ENCODE measurements at regions not wholly inside any gene's neighbourhood (a gene's known extent, or its start where the extent isn't known, plus 50 kb on each side); places are given as distances from the start of the nearest gene placed in this dataset.

- TF ChIP-seq, protein P1, sequence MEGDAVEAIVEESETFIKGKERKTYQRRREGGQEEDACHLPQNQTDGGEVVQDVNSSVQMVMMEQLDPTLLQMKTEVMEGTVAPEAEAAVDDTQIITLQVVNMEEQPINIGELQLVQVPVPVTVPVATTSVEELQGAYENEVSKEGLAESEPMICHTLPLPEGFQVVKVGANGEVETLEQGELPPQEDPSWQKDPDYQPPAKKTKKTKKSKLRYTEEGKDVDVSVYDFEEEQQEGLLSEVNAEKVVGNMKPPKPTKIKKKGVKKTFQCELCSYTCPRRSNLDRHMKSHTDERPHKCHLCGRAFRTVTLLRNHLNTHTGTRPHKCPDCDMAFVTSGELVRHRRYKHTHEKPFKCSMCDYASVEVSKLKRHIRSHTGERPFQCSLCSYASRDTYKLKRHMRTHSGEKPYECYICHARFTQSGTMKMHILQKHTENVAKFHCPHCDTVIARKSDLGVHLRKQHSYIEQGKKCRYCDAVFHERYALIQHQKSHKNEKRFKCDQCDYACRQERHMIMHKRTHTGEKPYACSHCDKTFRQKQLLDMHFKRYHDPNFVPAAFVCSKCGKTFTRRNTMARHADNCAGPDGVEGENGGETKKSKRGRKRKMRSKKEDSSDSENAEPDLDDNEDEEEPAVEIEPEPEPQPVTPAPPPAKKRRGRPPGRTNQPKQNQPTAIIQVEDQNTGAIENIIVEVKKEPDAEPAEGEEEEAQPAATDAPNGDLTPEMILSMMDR (IDR thresholded peaks at IDR 0.05; ENCODE audit: borderline replicate concordance), result no peak
Measured at GRCh38 chr4:137993232-137993631, 248.9 kb downstream of the SLC7A11 start.

GRCh38 chr4:137981277-137981676, 260.9 kb downstream of the SLC7A11 start:
- TF ChIP-seq, protein P1 (IDR thresholded peaks at IDR 0.05; ENCODE audit: borderline replicate concordance), result no peak
- Histone ChIP-seq H3K4me3 (no peak overlapping the region), H3K9me3 (replicated peaks) (no peaks in the 10 kb centered on the region), H3K27ac (replicated peaks) (no peak overlapping the region), H3K36me3 (no peaks in the 10 kb centered on the region), H3K27me3 (ENCODE audit: low read depth) (no peaks in the 10 kb centered on the region), H3K4me1 (no peaks in the 10 kb centered on the region)
- intact Hi-C loops (cut with micrococcal nuclease), result no loop called here
- no peak for DNase-seq

More at GRCh38 chr4:137993232-137993631, 248.9 kb downstream of the SLC7A11 start:
- H3K4me1 ChIP-seq, result no peaks in the 10 kb centered on the region
- H3K4me3 ChIP-seq, result no peak overlapping the region
- H3K36me3 ChIP-seq, result no peaks in the 10 kb centered on the region
- intact Hi-C loops (cut with micrococcal nuclease), result no loop called here
- no peak for DNase-seq
- no peaks in the 10 kb centered on the region for H3K27me3 ChIP-seq (ENCODE audit: low read depth)
- no peaks in the 10 kb centered on the region for H3K9me3 ChIP-seq (replicated peaks)
- H3K27ac ChIP-seq (replicated peaks), result no peak overlapping the region

DNA sequence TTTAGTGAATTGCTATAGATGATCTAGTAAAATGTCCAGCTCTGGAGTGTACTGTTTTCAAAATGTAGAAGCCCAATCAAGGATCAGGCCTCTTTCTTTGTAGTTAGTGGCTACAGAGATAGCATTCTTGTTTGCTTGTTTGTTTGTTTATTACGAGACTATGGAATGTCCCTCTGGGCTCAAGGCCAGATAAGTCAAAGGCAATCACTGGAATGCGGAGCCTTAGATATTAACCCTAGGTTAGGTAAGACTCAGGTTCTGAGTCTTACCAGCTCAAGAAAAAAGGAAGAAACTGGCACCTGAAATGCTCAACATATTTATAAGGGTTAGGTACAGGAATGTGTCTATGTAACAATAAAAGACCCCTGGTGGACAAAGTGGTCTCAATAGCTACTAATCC, 261.5 kb downstream of the SLC7A11 start:
- TF ChIP-seq, protein P1 (IDR thresholded peaks at IDR 0.05; ENCODE audit: borderline replicate concordance), result no peak
- intact Hi-C loops (cut with micrococcal nuclease), result no loop called here

DNA sequence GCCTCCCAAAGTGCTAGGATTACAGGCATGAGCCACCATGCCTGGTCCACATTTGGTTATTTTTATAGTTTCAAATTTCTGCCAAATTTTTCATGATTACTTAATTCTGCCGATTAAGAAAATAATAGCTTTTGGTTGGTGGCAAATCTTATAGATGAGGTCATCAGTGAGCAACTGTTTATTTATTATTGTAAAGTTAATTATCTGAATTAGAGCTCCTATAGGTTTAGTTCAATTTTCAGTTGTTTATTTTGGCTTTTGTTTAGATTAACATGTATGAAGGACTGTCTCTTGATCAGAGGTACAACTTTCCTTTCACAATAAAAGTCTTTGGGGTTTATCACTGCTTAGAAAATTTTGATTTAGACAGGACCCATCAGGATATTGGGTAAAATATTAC, 262.2 kb downstream of the SLC7A11 start:
- no peak overlapping the region for H3K27ac ChIP-seq (replicated peaks)
- no peaks in the 10 kb centered on the region for H3K9me3 ChIP-seq (replicated peaks)
- intact Hi-C loops (cut with micrococcal nuclease), result no loop called here
- H3K4me3 ChIP-seq, result no peak overlapping the region
- TF ChIP-seq, protein P1 (IDR thresholded peaks at IDR 0.05; ENCODE audit: borderline replicate concordance), result no peak
- H3K27me3 ChIP-seq (ENCODE audit: low read depth), result no peaks in the 10 kb centered on the region
- no peaks in the 10 kb centered on the region for H3K36me3 ChIP-seq
- no peak for DNase-seq
- no peaks in the 10 kb centered on the region for H3K4me1 ChIP-seq

More for the DNA sequence above, 261.5 kb downstream of the SLC7A11 start:
- no peaks in the 10 kb centered on the region for H3K36me3 ChIP-seq
- DNase-seq, result no peak
- H3K27ac ChIP-seq (replicated peaks), result no peak overlapping the region
- no peaks in the 10 kb centered on the region for H3K4me1 ChIP-seq
- H3K9me3 ChIP-seq (replicated peaks), result no peaks in the 10 kb centered on the region
- H3K4me3 ChIP-seq, result no peak overlapping the region
- H3K27me3 ChIP-seq (ENCODE audit: low read depth), result no peaks in the 10 kb centered on the region

DNA sequence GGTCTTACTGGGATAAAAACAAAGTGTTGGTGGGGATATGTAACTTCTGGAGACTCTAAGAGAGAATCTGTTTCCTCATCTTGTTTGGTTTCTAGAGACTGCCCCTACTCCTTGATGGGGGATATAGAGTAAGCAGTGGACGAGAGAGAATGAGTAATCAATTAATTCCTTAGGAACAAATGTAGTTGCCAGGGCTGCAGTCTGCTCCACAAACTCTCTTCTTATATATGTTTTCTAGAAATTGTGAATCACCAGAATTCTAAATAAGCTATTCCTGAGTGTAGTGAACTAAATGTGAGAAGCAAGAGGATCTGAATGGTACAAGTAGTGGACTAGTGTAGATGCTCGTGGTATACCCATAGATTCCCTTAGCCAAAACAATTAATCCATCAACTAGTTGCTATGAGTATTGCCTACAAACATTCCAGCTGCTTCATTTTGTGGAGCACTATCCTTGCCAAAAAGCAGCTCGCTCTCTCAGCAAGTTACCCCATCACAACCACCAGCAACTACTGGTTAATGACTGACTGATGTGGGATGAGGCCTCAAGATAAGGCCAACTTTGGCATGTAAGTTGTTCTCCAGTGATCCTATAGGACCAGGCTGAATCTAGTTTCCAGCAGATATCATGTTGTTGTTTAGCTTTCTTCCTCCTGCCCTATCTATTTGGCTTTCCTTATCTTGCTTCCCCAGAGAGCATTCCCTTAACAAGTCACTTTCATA, 273.0 kb downstream of the SLC7A11 start:
- Histone ChIP-seq H3K36me3 (no peaks in the 10 kb centered on the region), H3K4me1 (no peaks in the 10 kb centered on the region), H3K27me3 (ENCODE audit: low read depth) (no peaks in the 10 kb centered on the region), H3K9me3 (replicated peaks) (no peaks in the 10 kb centered on the region), H3K4me3 (no peak overlapping the region), H3K27ac (replicated peaks) (no peak overlapping the region)
- DNase-seq, result no peak
- intact Hi-C loops (cut with micrococcal nuclease), result no loop called here
- TF ChIP-seq, protein P1 (IDR thresholded peaks at IDR 0.05; ENCODE audit: borderline replicate concordance), result no peak

Measured in left ventricle myocardium inferior (tissue), 1 donor.